ENCODE measurements at regions not wholly inside any gene's neighbourhood (a gene's known extent, or its start where the extent isn't known, plus 50 kb on each side); places are given as distances from the start of the nearest gene placed in this dataset.

- Histone ChIP-seq H3K14ac (replicated peaks; ENCODE audit: low read depth, low read length) (no peak overlapping the region), H4K91ac (ENCODE audit: insufficient read depth, low read depth, low read length) (no peak overlapping the region), H3K79me1 (ENCODE audit: low read depth in 1 of 2, low read length in 2 of 2) (no peaks in the 10 kb centered on the region), H3K18ac (ENCODE audit: low read depth, low read length) (no peak overlapping the region), H2AK5ac (ENCODE audit: low read depth, low read length) (no peak overlapping the region), H4K5ac (ENCODE audit: low read depth, low read length) (no peak overlapping the region), H3K56ac (ENCODE audit: extremely low read depth, insufficient read depth, low read length) (no peak overlapping the region), H3K4me2 (ENCODE audit: low read depth, low read length) (no peak overlapping the region), H3K27me3 (ENCODE audit: control insufficient read depth, insufficient read depth, low read length) (no peaks in the 10 kb centered on the region), H3K4me1 (ENCODE audit: control insufficient read depth, insufficient read depth, low read length) (no peaks in the 10 kb centered on the region), H2BK15ac (ENCODE audit: low read depth, low read length) (no peak overlapping the region), H3K9me1 (ENCODE audit: insufficient read depth, low read length) (no peaks in the 10 kb centered on the region; the same call in 1 of the 2 replicates), H3K4ac (ENCODE audit: low read depth, low read length) (no peak overlapping the region), H2AK9ac (replicated peaks; ENCODE audit: low read depth, low read length, poor library complexity) (no peak overlapping the region), H3K9ac (ENCODE audit: low read depth, low read length) (no peak overlapping the region), H3K36me3 (ENCODE audit: control insufficient read depth, insufficient read depth, low read length) (no peaks in the 10 kb centered on the region), H3K23ac (ENCODE audit: low read depth, low read length) (no peak overlapping the region), H4K20me1 (ENCODE audit: insufficient read depth, low read length) (no peaks in the 10 kb centered on the region), H2BK20ac (ENCODE audit: low read depth, low read length) (no peak overlapping the region), H2BK5ac (ENCODE audit: low read depth, low read length, poor library complexity, severe bottlenecking) (no peak overlapping the region), H4K8ac (ENCODE audit: low read depth in 2 of 2, low read length in 2 of 2) (no peak overlapping the region), H2BK120ac (ENCODE audit: low read depth, low read length) (no peak overlapping the region), H3K4me3 (ENCODE audit: insufficient read depth, low read depth, low read length) (no peak overlapping the region), H3K9me3 (ENCODE audit: control insufficient read depth, insufficient read depth, low read length) (no peaks in the 10 kb centered on the region), H3K27ac (ENCODE audit: insufficient read depth, low read length) (no peak overlapping the region), H2AFZ (replicated peaks; ENCODE audit: low read length, poor library complexity) (no peak overlapping the region)
- BruUV-seq (replicated peaks) = no TSS peak
- ChIA-PET CTCF (no interaction called here), POLR2A (ENCODE audit: unreplicated experiment) (no interaction called here)
- in situ Hi-C loops (cut with MboI; ENCODE audit: low sequenced_read_pairs) = no loop called here
- TF ChIP-seq RAD21 (IDR thresholded peaks at IDR 0.05; ENCODE audit: low read length) (no peak), POLR2A (IDR thresholded peaks at IDR 0.05; ENCODE audit: low read depth, low read length) (no peak), MXI1 (IDR thresholded peaks at IDR 0.05; ENCODE audit: borderline replicate concordance, low read depth, low read length) (no peak), BHLHE40 (IDR thresholded peaks at IDR 0.05; ENCODE audit: low read depth, low read length) (no peak), SMC3 (IDR thresholded peaks at IDR 0.05; ENCODE audit: low read depth, low read length) (no peak), RCOR1 (IDR thresholded peaks at IDR 0.05; ENCODE audit: insufficient replicate concordance, low read length) (no peak), FOS (IDR thresholded peaks at IDR 0.05; ENCODE audit: low read depth, low read length) (no peak), NFE2L2 (IDR thresholded peaks at IDR 0.05; ENCODE audit: low read depth, low read length) (no peak), USF2 (IDR thresholded peaks at IDR 0.05; ENCODE audit: low read depth, low read length) (no peak), MAFK (IDR thresholded peaks at IDR 0.05; ENCODE audit: low read depth, low read length) (no peak), ELK1 (IDR thresholded peaks at IDR 0.05; ENCODE audit: borderline replicate concordance, low read depth, low read length) (no peak), MAZ (IDR thresholded peaks at IDR 0.05; ENCODE audit: borderline replicate concordance, low read depth, low read length) (no peak), CHD1 (IDR thresholded peaks at IDR 0.05; ENCODE audit: low read depth, low read length) (no peak), RFX5 (IDR thresholded peaks at IDR 0.05; ENCODE audit: low read depth, low read length) (no peak), CEBPB (IDR thresholded peaks at IDR 0.05; ENCODE audit: low read depth, low read length) (no peak)
- TF ChIP-seq, protein P1, sequence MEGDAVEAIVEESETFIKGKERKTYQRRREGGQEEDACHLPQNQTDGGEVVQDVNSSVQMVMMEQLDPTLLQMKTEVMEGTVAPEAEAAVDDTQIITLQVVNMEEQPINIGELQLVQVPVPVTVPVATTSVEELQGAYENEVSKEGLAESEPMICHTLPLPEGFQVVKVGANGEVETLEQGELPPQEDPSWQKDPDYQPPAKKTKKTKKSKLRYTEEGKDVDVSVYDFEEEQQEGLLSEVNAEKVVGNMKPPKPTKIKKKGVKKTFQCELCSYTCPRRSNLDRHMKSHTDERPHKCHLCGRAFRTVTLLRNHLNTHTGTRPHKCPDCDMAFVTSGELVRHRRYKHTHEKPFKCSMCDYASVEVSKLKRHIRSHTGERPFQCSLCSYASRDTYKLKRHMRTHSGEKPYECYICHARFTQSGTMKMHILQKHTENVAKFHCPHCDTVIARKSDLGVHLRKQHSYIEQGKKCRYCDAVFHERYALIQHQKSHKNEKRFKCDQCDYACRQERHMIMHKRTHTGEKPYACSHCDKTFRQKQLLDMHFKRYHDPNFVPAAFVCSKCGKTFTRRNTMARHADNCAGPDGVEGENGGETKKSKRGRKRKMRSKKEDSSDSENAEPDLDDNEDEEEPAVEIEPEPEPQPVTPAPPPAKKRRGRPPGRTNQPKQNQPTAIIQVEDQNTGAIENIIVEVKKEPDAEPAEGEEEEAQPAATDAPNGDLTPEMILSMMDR (conservative IDR thresholded peaks at IDR 0.05; ENCODE audit: low read depth, low read length) = no peak
- intact Hi-C loops (cut with micrococcal nuclease) = no loop called here
- no CpG with 5 or more reads among the region's 1 CpG for WGBS, 2 experiments (ENCODE audit: extremely low coverage in 2 of 2, insufficient read length in 1 of 2)
- ATAC-seq (ENCODE audit: low read depth) (no peak), DNase-seq (no peak)
- dilution Hi-C loops (cut with HindIII; ENCODE audit: low sequenced_read_pairs, unreplicated experiment) = no loop called here
Observed at GRCh38 chr4:20352163-20352431, 100.4 kb downstream of the SLIT2 start.
